Ishikawa (cell line): ENCODE measurements at regions not wholly inside any gene's neighbourhood (a gene's known extent, or its start where the extent isn't known, plus 50 kb on each side); places are given as distances from the start of the nearest gene placed in this dataset.
A peak's percentile ranks its signal among the peaks of the same experiment; 100 is the strongest.

Experiments used
- CEBPB ChIP-seq: IDR thresholded peaks from 2 replicates; pipeline ENCODE4 v1.6.1; 2012
- CREB1 ChIP-seq: IDR thresholded peaks from 2 replicates; pipeline ENCODE4 v1.6.1; 2012; ENCODE audit warnings: low read depth
- EGR1 ChIP-seq: IDR thresholded peaks from 2 replicates; pipeline ENCODE4 v1.6.1; 2012
- EP300 ChIP-seq: IDR thresholded peaks from 2 replicates; pipeline ENCODE4 v1.6.1; 2012; ENCODE audit warnings: borderline replicate concordance
- FOXM1 ChIP-seq: IDR thresholded peaks from 2 replicates; pipeline ENCODE4 v1.6.1; 2012; ENCODE audit warnings: low read depth, borderline replicate concordance
- NFIC ChIP-seq: IDR thresholded peaks from 2 replicates; pipeline ENCODE4 v1.6.1; 2012
- RAD21 ChIP-seq: IDR thresholded peaks from 2 replicates; pipeline ENCODE4 v1.6.1; 2012; ENCODE audit warnings: low read depth
- REST ChIP-seq: IDR thresholded peaks from 2 replicates; pipeline ENCODE4 v1.6.1; 2012; ENCODE audit warnings: low read depth, mild to moderate bottlenecking
- TAF1 ChIP-seq: IDR thresholded peaks from 2 replicates; pipeline ENCODE4 v1.6.1; 2012; ENCODE audit warnings: low read depth, mild to moderate bottlenecking
- TCF12 ChIP-seq: IDR thresholded peaks from 2 replicates; pipeline ENCODE4 v1.6.1; 2012; ENCODE audit warnings: low read depth
- TEAD4 ChIP-seq: IDR thresholded peaks from 2 replicates; pipeline ENCODE4 v1.6.1; 2012
- YY1 ChIP-seq: IDR thresholded peaks from 2 replicates; pipeline ENCODE4 v1.6.1; 2012; ENCODE audit warnings: low read depth
- ZBTB7A ChIP-seq: IDR thresholded peaks from 2 replicates; pipeline ENCODE4 v1.6.1; 2012; ENCODE audit warnings: low read depth
- TF ChIP-seq, protein P1 (sequence below): IDR thresholded peaks from 2 replicates; pipeline ENCODE4 v1.6.1; 2012
- TF ChIP-seq, protein P2 (sequence below): IDR thresholded peaks from 2 replicates; pipeline ENCODE4 v1.6.1; 2012

- TF ChIP-seq REST (no peak), FOXM1 (no peak), NFIC (peak; percentile 53; the same call in 1 of the 2 replicates), TCF12 (0 out of 2 replicates have a peak, but pooled peaks have one; percentile 26), CREB1 (no peak)
Observed at GRCh38 chr3:127074900-127075360, 92.0 kb downstream of the PLXNA1 start.

GRCh38 chr3:127077068-127077467 is 94.2 kb downstream of the PLXNA1 start:
- TF ChIP-seq RAD21 (no peak), CREB1 (no peak), CEBPB (no peak), EGR1 (no peak), ZBTB7A (no peak), EP300 (no peak), TAF1 (no peak), YY1 (no peak), FOXM1 (no peak), TEAD4 (no peak), TCF12 (no peak), REST (no peak), NFIC (no peak)
- TF ChIP-seq, protein P1, sequence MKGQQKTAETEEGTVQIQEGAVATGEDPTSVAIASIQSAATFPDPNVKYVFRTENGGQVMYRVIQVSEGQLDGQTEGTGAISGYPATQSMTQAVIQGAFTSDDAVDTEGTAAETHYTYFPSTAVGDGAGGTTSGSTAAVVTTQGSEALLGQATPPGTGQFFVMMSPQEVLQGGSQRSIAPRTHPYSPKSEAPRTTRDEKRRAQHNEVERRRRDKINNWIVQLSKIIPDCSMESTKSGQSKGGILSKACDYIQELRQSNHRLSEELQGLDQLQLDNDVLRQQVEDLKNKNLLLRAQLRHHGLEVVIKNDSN, result no peak
- TF ChIP-seq, protein P2, sequence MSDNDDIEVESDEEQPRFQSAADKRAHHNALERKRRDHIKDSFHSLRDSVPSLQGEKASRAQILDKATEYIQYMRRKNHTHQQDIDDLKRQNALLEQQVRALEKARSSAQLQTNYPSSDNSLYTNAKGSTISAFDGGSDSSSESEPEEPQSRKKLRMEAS, result no peak

DNA sequence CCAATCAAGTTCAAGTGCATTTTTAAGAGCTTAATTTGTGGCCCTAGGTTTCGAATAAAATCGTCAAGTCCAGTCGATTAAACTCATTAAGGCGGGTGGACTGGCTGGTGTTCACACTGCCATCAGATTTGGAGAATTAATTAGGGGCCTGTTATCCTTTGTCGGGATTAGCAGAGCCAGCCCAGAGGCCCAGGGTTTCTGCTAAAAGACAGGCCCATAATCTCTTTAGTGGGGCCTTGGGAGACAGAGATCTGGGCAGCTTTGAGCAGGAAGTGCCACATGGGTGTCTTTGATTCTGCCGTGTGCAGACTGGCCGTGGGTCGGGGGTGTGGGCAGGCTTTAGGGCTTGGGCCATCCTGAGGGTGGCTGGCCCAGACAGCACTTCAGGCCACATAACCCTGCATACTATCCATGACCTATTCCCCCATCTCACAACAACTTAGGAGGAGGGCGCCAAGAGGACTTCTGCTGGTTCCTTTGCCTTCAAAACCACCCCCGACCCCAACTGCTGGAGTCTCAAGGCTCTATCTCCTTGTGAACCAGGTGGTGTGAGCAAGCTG is 94.7 kb downstream of the PLXNA1 start:
- TF ChIP-seq RAD21, result no peak
- TF ChIP-seq TAF1, result no peak
- no peak for TF ChIP-seq EP300

DNA sequence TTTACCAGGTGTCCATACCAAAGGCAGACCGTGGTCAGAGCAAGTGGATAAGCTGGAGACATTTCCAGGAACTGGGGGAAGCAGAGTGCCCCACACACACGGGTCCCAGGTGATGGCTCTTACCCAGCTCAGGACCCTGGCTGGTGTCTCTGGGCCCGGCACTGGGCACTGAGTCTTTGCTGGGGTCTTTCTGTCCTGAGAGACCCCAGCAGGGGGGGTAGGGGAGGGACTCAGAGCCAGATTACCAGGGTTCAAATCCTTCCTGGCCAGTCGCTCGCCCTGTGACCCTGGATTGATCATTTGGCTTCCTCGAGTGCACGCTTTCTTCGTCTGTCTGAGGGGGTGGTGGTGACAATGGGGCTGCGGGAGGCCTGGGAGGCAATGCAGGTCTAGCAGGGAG is 95.7 kb downstream of the PLXNA1 start:
- TF ChIP-seq TEAD4, result no peak
- TF ChIP-seq CREB1, result no peak
- no peak for TF ChIP-seq REST
- TF ChIP-seq CEBPB, result no peak
- no peak for TF ChIP-seq EGR1
- no peak for TF ChIP-seq RAD21
- no peak for TF ChIP-seq ZBTB7A
- no peak for TF ChIP-seq TCF12
- TF ChIP-seq TAF1, result no peak
- TF ChIP-seq, protein P1, result no peak
- no peak for TF ChIP-seq FOXM1
- no peak for TF ChIP-seq NFIC
- TF ChIP-seq, protein P2, result no peak
- TF ChIP-seq EP300, result no peak
- TF ChIP-seq YY1, result no peak

DNA sequence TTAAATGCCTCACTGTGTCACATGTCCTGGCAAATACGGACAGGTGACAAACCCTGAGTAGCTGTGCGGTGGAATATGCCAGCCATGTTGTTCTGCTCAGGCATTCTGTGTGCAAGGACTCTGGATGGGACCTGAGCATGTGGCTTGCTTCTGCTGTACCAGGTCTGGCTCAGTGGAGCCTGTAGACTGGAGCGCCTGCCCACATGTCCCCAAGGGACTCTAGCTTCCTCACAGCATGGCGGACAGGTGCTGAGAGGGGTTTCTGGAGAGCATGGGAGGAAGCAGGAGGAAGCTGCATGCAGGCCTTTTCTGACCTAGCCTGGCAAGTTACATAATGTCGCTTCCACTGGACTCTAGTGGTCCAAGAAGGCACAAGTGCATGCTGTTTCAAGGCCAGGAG is 96.3 kb downstream of the PLXNA1 start:
- TF ChIP-seq, protein P2, result no peak
- TF ChIP-seq ZBTB7A (no peak), EGR1 (no peak), RAD21 (no peak), YY1 (no peak), NFIC (no peak), CEBPB (no peak), EP300 (no peak), TCF12 (no peak), TEAD4 (no peak), FOXM1 (no peak), REST (no peak), TAF1 (no peak), CREB1 (no peak)
- TF ChIP-seq, protein P1, result no peak
